Mesendoderm (in vitro differentiated cells): ENCODE measurements at regions not wholly inside any gene's neighbourhood (a gene's known extent, or its start where the extent isn't known, plus 50 kb on each side); places are given as distances from the start of the nearest gene placed in this dataset.

ENCODE experiments used
- DNase-seq: peaks from one replicate; pipeline ENCODE4 v3.0.0; 2013
- H2AK5ac ChIP-seq: 2 replicates; pipeline ENCODE4 v1.6.1; 2013; ENCODE audit warnings: low read length, inconsistent platforms
- H2BK120ac ChIP-seq: 2 replicates; pipeline ENCODE4 v1.6.1; 2013; ENCODE audit warnings: low read depth, mild to moderate bottlenecking, low read length, moderate library complexity, mixed read lengths
- H2BK15ac ChIP-seq: replicated peaks from 2 replicates; pipeline ENCODE4 v1.6.1; 2013; ENCODE audit warnings: low read depth, mild to moderate bottlenecking, moderate library complexity
- H2BK5ac ChIP-seq: 2 replicates; pipeline ENCODE4 v1.6.1; 2013; ENCODE audit warnings: low read length, inconsistent platforms
- H3K18ac ChIP-seq: 2 replicates; pipeline ENCODE4 v1.6.1; 2013; ENCODE audit warnings: mild to moderate bottlenecking, low read length, mixed read lengths
- H3K23ac ChIP-seq: one replicate; pipeline ENCODE4 v1.6.1; 2013; ENCODE audit warnings: low read length
- H3K27ac ChIP-seq: 2 replicates; pipeline ENCODE4 v1.5.1; 2013; ENCODE audit warnings: low read depth, mild to moderate bottlenecking, inconsistent platforms, low read length, moderate library complexity
- H3K27me3 ChIP-seq: 2 replicates; pipeline ENCODE4 v1.6.1; 2013; ENCODE audit warnings: low read length, control low read depth, mild to moderate bottlenecking, inconsistent platforms; ENCODE audit not compliant: insufficient read depth, poor library complexity
- H3K36me3 ChIP-seq: 2 replicates; pipeline ENCODE4 v1.6.1; 2013; ENCODE audit warnings: low read length, inconsistent platforms; ENCODE audit not compliant: control insufficient read depth, insufficient read depth
- H3K4ac ChIP-seq: one replicate; pipeline ENCODE4 v1.6.1; 2013; ENCODE audit warnings: low read depth, mild to moderate bottlenecking, low read length, moderate library complexity
- H3K4me1 ChIP-seq: 2 replicates; pipeline ENCODE4 v1.6.1; 2013; ENCODE audit warnings: low read depth, low read length, inconsistent platforms; ENCODE audit not compliant: control insufficient read depth
- H3K4me2 ChIP-seq: 2 replicates; pipeline ENCODE4 v1.6.1; 2013; ENCODE audit warnings: low read length
- H3K4me3 ChIP-seq: 2 replicates; pipeline ENCODE4 v1.5.1; 2013; ENCODE audit warnings: mild to moderate bottlenecking, low read length
- H3K56ac ChIP-seq: one replicate; pipeline ENCODE4 v1.6.1; 2013; ENCODE audit warnings: low read length
- H3K79me1 ChIP-seq: 2 replicates; pipeline ENCODE4 v1.6.1; 2013; ENCODE audit warnings: low read length, inconsistent platforms
- H3K79me2 ChIP-seq: 2 replicates; pipeline ENCODE4 v1.6.1; 2013; ENCODE audit warnings: mild to moderate bottlenecking, low read length; ENCODE audit not compliant: control insufficient read depth, insufficient read depth
- H3K9ac ChIP-seq: 2 replicates; pipeline ENCODE4 v1.6.1; 2013; ENCODE audit warnings: low read length, inconsistent platforms
- H4K5ac ChIP-seq: one replicate; pipeline ENCODE4 v1.6.1; 2013; ENCODE audit warnings: low read length
- H4K8ac ChIP-seq: one replicate; pipeline ENCODE4 v1.6.1; 2013; ENCODE audit warnings: low read depth, mild to moderate bottlenecking, control low read depth, low read length, moderate library complexity
- WGBS: extraction: QIAGEN DNeasy Blood & Tissue Kit; methylation state at CpG from one replicate; pipeline ENCODE4 v1.1.7; 2013; ENCODE audit warnings: low lambda C conversion rate, missing lambda C conversion rate; ENCODE audit not compliant: insufficient coverage; ENCODE audit errors: extremely low coverage; 5-methylcytosine and 5-hydroxymethylcytosine counted together

- no peaks in the 10 kb centered on the region for H3K4me1 ChIP-seq
- no peak overlapping the region for H3K27ac ChIP-seq
- H4K5ac ChIP-seq, result no peak overlapping the region
- H2BK120ac ChIP-seq, result no peak overlapping the region
- no peak for DNase-seq
- H3K79me2 ChIP-seq, result no peaks in the 10 kb centered on the region
- H3K9ac ChIP-seq, result no peak overlapping the region
- H3K23ac ChIP-seq, result no peak overlapping the region
- H3K79me1 ChIP-seq, result no peaks in the 10 kb centered on the region
- H3K27me3 ChIP-seq, result no peaks in the 10 kb centered on the region
- H2BK15ac ChIP-seq, result no peak overlapping the region
- H3K4me3 ChIP-seq, result no peak overlapping the region
- no peak overlapping the region for H2BK5ac ChIP-seq
- H3K18ac ChIP-seq, result no peak overlapping the region
- WGBS, result no CpG with 5 or more reads among the region's 2 CpGs
- no peaks in the 10 kb centered on the region for H3K36me3 ChIP-seq
- no peak overlapping the region for H3K4me2 ChIP-seq
- no peak overlapping the region for H2AK5ac ChIP-seq
- no peak overlapping the region for H4K8ac ChIP-seq
- no peak overlapping the region for H3K56ac ChIP-seq
- peak overlapping the region; percentile 42 for H3K4ac ChIP-seq
These were observed 543.7 kb downstream of the XIRP2 start for GRCh38 chr2:167431949-167432348.

GRCh38 chr2:167430447-167430846 lies 542.2 kb downstream of the XIRP2 start:
- H4K8ac ChIP-seq, result no peak overlapping the region
- no peak overlapping the region for H3K4me3 ChIP-seq
- no peak overlapping the region for H2AK5ac ChIP-seq
- H3K27me3 ChIP-seq, result no peaks in the 10 kb centered on the region
- H2BK120ac ChIP-seq, result no peak overlapping the region
- no peaks in the 10 kb centered on the region for H3K79me2 ChIP-seq
- no peak for DNase-seq
- H3K18ac ChIP-seq, result no peak overlapping the region
- no peak overlapping the region for H3K4ac ChIP-seq
- no peak overlapping the region for H3K27ac ChIP-seq
- no peak overlapping the region for H2BK5ac ChIP-seq
- H3K23ac ChIP-seq, result no peak overlapping the region
- H3K56ac ChIP-seq, result no peak overlapping the region
- no peak overlapping the region for H3K4me2 ChIP-seq
- no peak overlapping the region for H2BK15ac ChIP-seq
- no peaks in the 10 kb centered on the region for H3K4me1 ChIP-seq
- H3K79me1 ChIP-seq, result peaks cover 1% of the 10 kb centered on the region
- no peak overlapping the region for H3K9ac ChIP-seq
- H3K36me3 ChIP-seq, result no peaks in the 10 kb centered on the region
- H4K5ac ChIP-seq, result no peak overlapping the region

DNA sequence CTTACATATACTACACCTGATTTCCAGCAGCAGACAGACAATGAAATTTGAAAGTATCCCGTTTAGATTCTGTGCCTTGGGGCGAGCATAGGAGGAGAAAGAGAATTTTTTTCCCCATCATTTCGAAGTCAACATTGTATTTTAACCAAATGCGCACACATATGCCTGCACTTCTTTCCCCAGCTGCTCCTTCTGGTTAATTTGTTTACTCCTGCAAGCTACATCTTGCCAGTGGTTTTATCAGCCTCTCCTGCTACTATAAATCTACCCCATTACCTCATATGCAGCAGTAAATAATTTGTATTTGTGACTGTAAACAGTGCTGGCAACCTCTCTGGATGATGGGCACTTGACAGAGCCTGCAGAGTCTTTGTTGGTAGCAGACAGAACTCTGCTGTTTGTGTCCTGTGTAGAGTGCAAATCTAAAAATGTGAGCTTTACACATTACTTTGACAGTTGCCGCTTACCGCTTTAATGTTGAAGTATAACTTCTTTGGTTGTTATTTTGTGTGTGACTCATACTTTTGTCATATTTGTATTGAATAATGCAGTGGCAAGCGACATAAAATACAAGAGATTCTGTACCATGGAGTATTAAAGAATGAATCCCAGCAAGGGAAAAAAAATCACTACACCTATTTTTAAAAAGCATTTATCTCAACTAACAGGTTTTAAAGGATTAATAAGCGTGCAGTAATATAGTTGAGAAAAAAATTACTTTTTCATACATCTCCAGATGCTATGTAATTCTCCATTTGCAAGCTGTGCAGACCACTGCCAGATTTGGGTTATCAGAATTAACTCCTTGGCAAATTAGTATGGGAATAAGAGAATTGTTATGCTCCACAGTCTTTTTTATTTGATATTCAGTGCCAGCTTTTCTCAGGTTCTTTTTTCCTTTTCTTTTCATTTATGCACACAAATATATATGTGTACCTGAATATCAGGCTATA lies 536.8 kb downstream of the XIRP2 start:
- DNase-seq, result no peak
- H3K4me3 ChIP-seq, result no peak overlapping the region
- no peak overlapping the region for H3K27ac ChIP-seq
- H2AK5ac ChIP-seq, result no peak overlapping the region
- no peak overlapping the region for H4K8ac ChIP-seq
- no peak overlapping the region for H3K9ac ChIP-seq
- no peak overlapping the region for H3K23ac ChIP-seq
- H3K4ac ChIP-seq, result no peak overlapping the region
- no peaks in the 10 kb centered on the region for H3K4me1 ChIP-seq
- WGBS, result no CpG with 5 or more reads among the region's 8 CpGs
- H3K79me2 ChIP-seq, result peaks cover under 1% of the 10 kb centered on the region
- no peaks in the 10 kb centered on the region for H3K27me3 ChIP-seq
- H2BK15ac ChIP-seq, result no peak overlapping the region
- peaks cover 1% of the 10 kb centered on the region for H3K79me1 ChIP-seq
- H3K18ac ChIP-seq, result no peak overlapping the region
- H2BK5ac ChIP-seq, result no peak overlapping the region
- H2BK120ac ChIP-seq, result no peak overlapping the region
- H3K36me3 ChIP-seq, result no peaks in the 10 kb centered on the region
- no peak overlapping the region for H3K56ac ChIP-seq
- H3K4me2 ChIP-seq, result no peak overlapping the region
- H4K5ac ChIP-seq, result no peak overlapping the region

DNA sequence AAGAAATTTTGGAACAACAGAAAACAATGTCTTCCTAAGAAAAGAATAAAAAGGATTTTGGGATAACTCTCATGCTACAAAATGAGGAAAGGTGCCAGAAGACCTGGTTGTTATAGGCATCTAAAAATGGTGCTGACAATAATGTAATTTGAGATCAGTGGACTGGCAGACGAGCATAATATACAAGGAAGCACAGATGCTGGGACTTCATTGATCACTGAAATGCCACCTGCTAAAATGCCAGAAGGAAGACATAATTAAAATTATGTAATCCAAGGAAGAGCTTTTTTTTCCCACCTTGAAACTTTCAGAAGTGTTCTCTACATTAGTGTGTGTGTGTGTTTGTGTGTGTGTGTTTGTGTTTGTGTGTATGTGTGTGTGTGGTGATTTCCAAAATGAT lies 535.9 kb downstream of the XIRP2 start:
- H3K4me3 ChIP-seq, result no peak overlapping the region
- H3K4me1 ChIP-seq, result no peaks in the 10 kb centered on the region
- no peaks in the 10 kb centered on the region for H3K36me3 ChIP-seq
- no peak overlapping the region for H4K5ac ChIP-seq
- no peak overlapping the region for H2BK15ac ChIP-seq
- no peak overlapping the region for H2AK5ac ChIP-seq
- no peak overlapping the region for H3K27ac ChIP-seq
- H4K8ac ChIP-seq, result no peak overlapping the region
- no CpG with 5 or more reads among the region's 1 CpG for WGBS
- H3K27me3 ChIP-seq, result no peaks in the 10 kb centered on the region
- H3K79me2 ChIP-seq, result peaks cover 2% of the 10 kb centered on the region
- peaks cover 1% of the 10 kb centered on the region for H3K79me1 ChIP-seq
- no peak overlapping the region for H2BK120ac ChIP-seq
- no peak overlapping the region for H3K4ac ChIP-seq
- H3K56ac ChIP-seq, result no peak overlapping the region
- H3K4me2 ChIP-seq, result no peak overlapping the region
- no peak overlapping the region for H2BK5ac ChIP-seq
- no peak overlapping the region for H3K18ac ChIP-seq
- no peak overlapping the region for H3K23ac ChIP-seq
- H3K9ac ChIP-seq, result no peak overlapping the region
- DNase-seq, result no peak

- no peak overlapping the region for H2BK5ac ChIP-seq
- no peak overlapping the region for H3K4me2 ChIP-seq
- H3K4ac ChIP-seq, result no peak overlapping the region
- H2BK120ac ChIP-seq, result no peak overlapping the region
- DNase-seq, result no peak
- H3K56ac ChIP-seq, result no peak overlapping the region
- H3K9ac ChIP-seq, result no peak overlapping the region
- no peaks in the 10 kb centered on the region for H3K4me1 ChIP-seq
- peaks cover 1% of the 10 kb centered on the region for H3K79me1 ChIP-seq
- no peak overlapping the region for H4K5ac ChIP-seq
- WGBS, result no CpG with 5 or more reads among the region's 4 CpGs
- no peak overlapping the region for H3K18ac ChIP-seq
- H3K79me2 ChIP-seq, result peaks cover 2% of the 10 kb centered on the region
- no peaks in the 10 kb centered on the region for H3K36me3 ChIP-seq
- no peak overlapping the region for H2BK15ac ChIP-seq
- no peak overlapping the region for H4K8ac ChIP-seq
- no peak overlapping the region for H3K4me3 ChIP-seq
- no peaks in the 10 kb centered on the region for H3K27me3 ChIP-seq
- H3K23ac ChIP-seq, result no peak overlapping the region
- no peak overlapping the region for H2AK5ac ChIP-seq
- H3K27ac ChIP-seq, result no peak overlapping the region
These were observed 535.5 kb downstream of the XIRP2 start for GRCh38 chr2:167423731-167424130.

GRCh38 chr2:167420211-167420610 lies 531.9 kb downstream of the XIRP2 start:
- no peak for DNase-seq
- Histone ChIP-seq H3K27me3 (no peaks in the 10 kb centered on the region), H4K5ac (no peak overlapping the region), H3K4me1 (no peaks in the 10 kb centered on the region), H3K23ac (no peak overlapping the region), H4K8ac (no peak overlapping the region), H2BK5ac (no peak overlapping the region), H3K79me1 (peaks cover 2% of the 10 kb centered on the region), H3K27ac (no peak overlapping the region), H3K56ac (no peak overlapping the region), H3K4me2 (no peak overlapping the region), H3K4me3 (no peak overlapping the region), H2AK5ac (no peak overlapping the region), H3K4ac (no peak overlapping the region), H3K18ac (no peak overlapping the region), H2BK15ac (peak overlapping the region; percentile 85), H3K79me2 (peaks cover 2% of the 10 kb centered on the region), H2BK120ac (no peak overlapping the region), H3K36me3 (no peaks in the 10 kb centered on the region), H3K9ac (no peak overlapping the region)
- no CpG with 5 or more reads among the region's 2 CpGs for WGBS
